Astrocyte (in vitro differentiated cells and primary cell): ENCODE measurements at regions not wholly inside any gene's neighbourhood (a gene's known extent, or its start where the extent isn't known, plus 50 kb on each side); places are given as distances from the start of the nearest gene placed in this dataset.

Source experiments
- EZH2 ChIP-seq: IDR thresholded peaks from 2 replicates; pipeline ENCODE4 v1.6.1; 2012; ENCODE audit warnings: mild to moderate bottlenecking, low read length, inconsistent platforms; ENCODE audit not compliant: insufficient read depth
- TF ChIP-seq, protein P1 (sequence below): IDR thresholded peaks from 2 replicates; pipeline ENCODE4 v1.5.1; 2011; ENCODE audit warnings: low read depth, mild to moderate bottlenecking, inconsistent platforms, low read length, moderate library complexity; ENCODE audit not compliant: insufficient read depth

DNA sequence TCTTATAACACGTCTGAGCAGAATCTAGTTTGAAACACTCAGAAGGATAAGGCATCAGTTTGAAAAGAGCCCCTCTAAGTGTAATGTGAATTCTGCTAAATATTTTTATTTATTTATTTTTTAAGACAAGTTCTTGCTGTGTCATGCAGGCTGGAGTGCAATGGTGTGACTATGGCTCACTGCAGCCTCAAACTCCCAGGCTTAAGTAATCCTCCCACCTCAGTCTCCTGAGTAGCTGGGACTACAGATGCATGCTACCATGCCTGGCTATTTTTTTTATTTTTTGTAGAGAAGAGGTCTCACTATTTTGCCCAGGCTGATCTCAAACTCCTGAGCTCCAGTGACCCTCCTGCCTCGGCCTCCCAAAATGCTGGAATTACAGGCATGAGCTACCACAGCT is 225.9 kb upstream of the SEL1L start:
- TF ChIP-seq EZH2 = no peak
- TF ChIP-seq, protein P1, sequence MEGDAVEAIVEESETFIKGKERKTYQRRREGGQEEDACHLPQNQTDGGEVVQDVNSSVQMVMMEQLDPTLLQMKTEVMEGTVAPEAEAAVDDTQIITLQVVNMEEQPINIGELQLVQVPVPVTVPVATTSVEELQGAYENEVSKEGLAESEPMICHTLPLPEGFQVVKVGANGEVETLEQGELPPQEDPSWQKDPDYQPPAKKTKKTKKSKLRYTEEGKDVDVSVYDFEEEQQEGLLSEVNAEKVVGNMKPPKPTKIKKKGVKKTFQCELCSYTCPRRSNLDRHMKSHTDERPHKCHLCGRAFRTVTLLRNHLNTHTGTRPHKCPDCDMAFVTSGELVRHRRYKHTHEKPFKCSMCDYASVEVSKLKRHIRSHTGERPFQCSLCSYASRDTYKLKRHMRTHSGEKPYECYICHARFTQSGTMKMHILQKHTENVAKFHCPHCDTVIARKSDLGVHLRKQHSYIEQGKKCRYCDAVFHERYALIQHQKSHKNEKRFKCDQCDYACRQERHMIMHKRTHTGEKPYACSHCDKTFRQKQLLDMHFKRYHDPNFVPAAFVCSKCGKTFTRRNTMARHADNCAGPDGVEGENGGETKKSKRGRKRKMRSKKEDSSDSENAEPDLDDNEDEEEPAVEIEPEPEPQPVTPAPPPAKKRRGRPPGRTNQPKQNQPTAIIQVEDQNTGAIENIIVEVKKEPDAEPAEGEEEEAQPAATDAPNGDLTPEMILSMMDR = no peak
